AG04449 (cell line): ENCODE measurements at regions not wholly inside any gene's neighbourhood (a gene's known extent, or its start where the extent isn't known, plus 50 kb on each side); places are given as distances from the start of the nearest gene placed in this dataset.
A peak's percentile ranks its signal among the peaks of the same experiment; 100 is the strongest.

Source experiments
- CTCF ChIA-PET: fragments of 350-600 bp; formaldehyde crosslinking; extraction: SDS; loops from one replicate; lab custom pipeline; 2021; ENCODE audit warnings: antibody characterized with exemption; lab: Yijun Ruan, JAX
- POLR2A ChIA-PET: fragments of 400-600, 350-600 bp; formaldehyde crosslinking; extraction: SDS; loops from one replicate; lab custom pipeline; 2020; ENCODE audit warnings: antibody characterized with exemption, inconsistent platforms; lab: Yijun Ruan, JAX
- DNase-seq: peaks from one replicate; pipeline ENCODE4 v3.0.0-alpha.2; 2010; ENCODE audit warnings: low read depth, low spot score
- H3K4me3 ChIP-seq: 2 replicates; pipeline ENCODE4 v1.5.1; 2011; ENCODE audit warnings: low read depth, mild to moderate bottlenecking, control low read depth, low read length
- CTCF ChIP-seq: IDR thresholded peaks from one replicate; pipeline ENCODE4 v1.5.1; 2011; ENCODE audit warnings: mild to moderate bottlenecking, moderate library complexity, low read length, control low read depth, inconsistent platforms; ENCODE audit not compliant: insufficient read depth; ENCODE audit errors: missing control alignments

- ChIA-PET CTCF (interaction anchor here (1.0 to 3.7 kb wide), 3 partner anchors 9 to 336 kb away, joined by 3 to 24 read pairs (median 3); no protein-coding TSS in a partner anchor), POLR2A (no interaction called here)
- no peak for TF ChIP-seq CTCF
- no peak overlapping the region for H3K4me3 ChIP-seq
- DNase-seq: no peak
Observed at GRCh38 chr15:56831467-56832005, 86.9 kb upstream of the TCF12 start.

GRCh38 chr15:56824175-56824574, 90.9 kb upstream of the ZNF280D start:
- no peak for TF ChIP-seq CTCF
- no peak for DNase-seq
- POLR2A ChIA-PET: no interaction called here
- no peak overlapping the region for H3K4me3 ChIP-seq
- CTCF ChIA-PET: interaction anchor here (0.6 to 1.5 kb wide), 11 partner anchors 45 to 483 kb away, joined by 3 to 6 read pairs (median 3); no protein-coding TSS in a partner anchor

- TF ChIP-seq CTCF: peak; percentile 70
- CTCF ChIA-PET: interaction anchor here (0.6 to 3.0 kb wide), 44 partner anchors 8 to 706 kb away, joined by 3 to 24 read pairs (median 3); no protein-coding TSS in a partner anchor
- POLR2A ChIA-PET: no interaction called here
- peak; percentile 26 for DNase-seq
- H3K4me3 ChIP-seq: no peak overlapping the region
Observed at GRCh38 chr15:56821721-56822425, 88.6 kb upstream of the ZNF280D start.

- ChIA-PET POLR2A (no interaction called here), CTCF (interaction anchor here (0.6 to 3.0 kb wide), 11 partner anchors 8 to 439 kb away, joined by 3 to 19 read pairs (median 3); no protein-coding TSS in a partner anchor)
- no peak overlapping the region for H3K4me3 ChIP-seq
- no peak for DNase-seq
- TF ChIP-seq CTCF: no peak
Observed at GRCh38 chr15:56820333-56820732, 87.0 kb upstream of the ZNF280D start.

- ChIA-PET POLR2A (interaction anchor here (0.8 to 0.9 kb wide), 2 partner anchors 12 to 84 kb away, joined by 3 to 5 read pairs; partner anchors contain the start of gene ZNF280D), CTCF (interaction anchor here (0.9 to 1.1 kb wide), 2 partner anchors 10 to 326 kb away, joined by 3 to 5 read pairs; no protein-coding TSS in a partner anchor)
- DNase-seq: no peak
- no peak for TF ChIP-seq CTCF
- no peak overlapping the region for H3K4me3 ChIP-seq
Observed at GRCh38 chr15:56817321-56818080, 84.2 kb upstream of the ZNF280D start.
